ENCODE measurements at regions not wholly inside any gene's neighbourhood (a gene's known extent, or its start where the extent isn't known, plus 50 kb on each side); places are given as distances from the start of the nearest gene placed in this dataset.

- H3K27ac ChIP-seq: no peak overlapping the region
- no peak for TF ChIP-seq CTCF (IDR thresholded peaks at IDR 0.05)
Measured at GRCh38 chr9:36457836-36458429, 57.9 kb upstream of the RNF38 start.

DNA sequence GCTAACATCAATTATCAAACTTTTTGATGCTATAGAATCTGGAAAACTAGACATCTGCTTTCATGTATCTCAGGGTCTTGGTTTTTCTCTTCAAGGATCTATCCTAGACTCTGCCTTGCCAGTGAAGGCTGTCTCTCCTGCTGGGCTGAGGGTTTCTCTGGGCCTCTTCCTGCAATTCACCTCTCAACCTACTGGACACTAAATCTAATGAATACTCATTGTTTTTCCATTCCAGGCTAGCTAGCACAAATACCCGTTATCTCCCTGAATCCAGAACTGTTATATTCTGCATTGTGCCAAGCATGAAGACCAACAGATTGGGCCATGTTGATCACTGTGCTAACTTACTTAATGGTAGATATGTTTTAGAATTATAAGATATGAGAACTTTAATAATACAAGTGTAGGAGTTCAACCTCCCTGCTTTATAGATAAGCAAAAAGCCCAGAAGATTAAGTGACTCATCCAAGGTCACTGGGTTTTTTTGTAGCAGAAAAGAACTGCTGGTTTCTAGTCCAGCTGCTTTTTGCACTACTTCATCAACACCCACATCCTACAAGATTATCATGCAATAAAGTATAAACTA lies 56.5 kb upstream of the RNF38 start:
- no peak for TF ChIP-seq CTCF (IDR thresholded peaks at IDR 0.05)
- TF ChIP-seq ZFX (IDR thresholded peaks at IDR 0.05; ENCODE audit: borderline replicate concordance): no peak

DNA sequence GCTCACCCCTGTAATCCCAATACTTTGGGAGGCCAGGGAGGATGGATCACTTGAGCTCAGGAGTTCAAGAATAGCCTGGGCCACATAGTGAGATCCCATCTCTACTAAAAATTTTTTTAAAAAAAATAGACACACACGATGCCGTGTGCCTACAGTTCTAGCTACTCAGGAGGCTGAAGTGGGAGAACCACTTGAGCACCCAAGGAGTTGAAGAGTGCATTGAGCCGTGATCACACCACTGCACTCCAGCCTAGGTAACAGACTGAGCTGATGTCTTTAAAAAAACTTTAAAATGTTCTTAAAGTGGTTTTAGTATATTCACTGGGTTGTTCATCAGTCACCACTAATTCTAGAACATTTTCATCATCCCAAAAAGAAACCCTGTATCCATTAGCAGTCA lies 51.9 kb upstream of the RNF38 start:
- H3K27ac ChIP-seq: no peak overlapping the region
- no peak for TF ChIP-seq CTCF (IDR thresholded peaks at IDR 0.05)
- no peak for TF ChIP-seq ZFX (IDR thresholded peaks at IDR 0.05; ENCODE audit: borderline replicate concordance)

More for the DNA sequence above, 56.5 kb upstream of the RNF38 start:
- H3K27ac ChIP-seq: no peak overlapping the region

- H3K27ac ChIP-seq: no peak overlapping the region
- TF ChIP-seq ZFX (IDR thresholded peaks at IDR 0.05; ENCODE audit: borderline replicate concordance): no peak
- peak; percentile 82 for TF ChIP-seq CTCF (IDR thresholded peaks at IDR 0.05)
Measured at GRCh38 chr9:36450110-36450732, 50.2 kb upstream of the RNF38 start.

All from 22Rv1 (cell line).